HepG2 (cell line): ENCODE measurements at regions not wholly inside any gene's neighbourhood (a gene's known extent, or its start where the extent isn't known, plus 50 kb on each side); places are given as distances from the start of the nearest gene placed in this dataset.
A peak's percentile ranks its signal among the peaks of the same experiment; 100 is the strongest.

ENCODE experiments used
- CSRNP1 ChIP-seq: sonication (generic); formaldehyde crosslinking; IDR thresholded peaks from 2 replicates; pipeline ENCODE4 v1.8.1; 2023; ENCODE audit warnings: mild to moderate bottlenecking, missing genetic modification reagents
- CSRNP2 ChIP-seq: sonication (generic); formaldehyde crosslinking; conservative IDR thresholded peaks from 2 replicates; pipeline ENCODE4 v1.8.0; 2022; ENCODE audit warnings: low read depth, missing genetic modification reagents
- NR2F6 ChIP-seq, 2 experiments: IDR thresholded peaks; 2 replicates each; pipeline ENCODE4 v1.6.1; 2016; ENCODE audit warnings: antibody characterized with exemption in 1 of 2, mild to moderate bottlenecking in 1 of 2
- YY1 ChIP-seq: IDR thresholded peaks from 2 replicates; pipeline ENCODE4 v1.6.1; 2011; ENCODE audit warnings: low read length, low read depth, moderate library complexity, mild to moderate bottlenecking; ENCODE audit not compliant: insufficient read depth, insufficient replicate concordance
- ZNF574 ChIP-seq: sonication (generic); formaldehyde crosslinking; IDR thresholded peaks from 2 replicates; pipeline ENCODE4 v1.4.0; 2020; ENCODE audit warnings: missing genetic modification reagents
- ZNF616 ChIP-seq: sonication (generic); formaldehyde crosslinking; IDR thresholded peaks from 2 replicates; pipeline ENCODE4 v1.5.0; 2020; ENCODE audit warnings: low read depth, mild to moderate bottlenecking, missing genetic modification reagents
- TF ChIP-seq, protein P1 (sequence below): sonication (generic); formaldehyde crosslinking; IDR thresholded peaks from 2 replicates; pipeline ENCODE4 v1.4.0; 2020; ENCODE audit warnings: mild to moderate bottlenecking, missing genetic modification reagents, borderline replicate concordance

GRCh38 chr6:917296-917695 is 224.4 kb upstream of the EXOC2 start (continued):
- TF ChIP-seq ZNF574 (CRISPR knock-in tag), result no peak
- TF ChIP-seq YY1, result no peak
- TF ChIP-seq CSRNP2 (CRISPR knock-in tag), result no peak
- TF ChIP-seq NR2F6 (IDR thresholded peaks at IDR 0.05), result peak; percentile 74
- TF ChIP-seq NR2F6 (CRISPR knock-in tag; IDR thresholded peaks at IDR 0.05), result peak; percentile 55; the same call in 1 of the 2 replicates
- TF ChIP-seq CSRNP1 (CRISPR knock-in tag), result no peak
- TF ChIP-seq, protein P1, sequence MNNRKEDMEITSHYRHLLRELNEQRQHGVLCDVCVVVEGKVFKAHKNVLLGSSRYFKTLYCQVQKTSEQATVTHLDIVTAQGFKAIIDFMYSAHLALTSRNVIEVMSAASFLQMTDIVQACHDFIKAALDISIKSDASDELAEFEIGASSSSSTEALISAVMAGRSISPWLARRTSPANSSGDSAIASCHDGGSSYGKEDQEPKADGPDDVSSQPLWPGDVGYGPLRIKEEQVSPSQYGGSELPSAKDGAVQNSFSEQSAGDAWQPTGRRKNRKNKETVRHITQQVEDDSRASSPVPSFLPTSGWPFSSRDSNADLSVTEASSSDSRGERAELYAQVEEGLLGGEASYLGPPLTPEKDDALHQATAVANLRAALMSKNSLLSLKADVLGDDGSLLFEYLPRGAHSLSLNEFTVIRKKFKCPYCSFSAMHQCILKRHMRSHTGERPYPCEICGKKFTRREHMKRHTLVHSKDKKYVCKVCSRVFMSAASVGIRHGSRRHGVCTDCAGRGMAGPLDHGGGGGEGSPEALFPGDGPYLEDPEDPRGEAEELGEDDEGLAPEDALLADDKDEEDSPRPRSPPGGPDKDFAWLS (CRISPR knock-in tag), result no peak
- no peak for TF ChIP-seq ZNF616 (CRISPR knock-in tag)
